ENCODE measurements at regions not wholly inside any gene's neighbourhood (a gene's known extent, or its start where the extent isn't known, plus 50 kb on each side); places are given as distances from the start of the nearest gene placed in this dataset.

GRCh38 chr5:71974165-71974564 lies 133.1 kb upstream of the MAP1B start:
- H3K36me3 ChIP-seq (ENCODE audit: insufficient read depth, low read length), result no peaks in the 10 kb centered on the region

GRCh38 chr5:71974622-71975021 lies 132.7 kb upstream of the MAP1B start:
- H3K36me3 ChIP-seq (ENCODE audit: insufficient read depth, low read length), result no peaks in the 10 kb centered on the region
- no peak overlapping the region for H3K4me3 ChIP-seq (ENCODE audit: low read length, poor library complexity, severe bottlenecking)
- no peaks in the 10 kb centered on the region for H3K9me3 ChIP-seq (ENCODE audit: insufficient read depth, low read depth, low read length)
- no peak overlapping the region for H3K4me2 ChIP-seq (ENCODE audit: low read depth, low read length, poor library complexity, severe bottlenecking)
- no peaks in the 10 kb centered on the region for H3F3A ChIP-seq (ENCODE audit: low read depth)
- no peaks in the 10 kb centered on the region for H4K20me1 ChIP-seq (ENCODE audit: insufficient read depth, low read length, poor library complexity, severe bottlenecking)
- no peaks in the 10 kb centered on the region for H3K4me1 ChIP-seq (ENCODE audit: insufficient read depth, low read length, poor library complexity, severe bottlenecking)
- TF ChIP-seq CTCF (conservative IDR thresholded peaks at IDR 0.05; ENCODE audit: low read length), result no peak
- no peak for TF ChIP-seq EZH2phosphoT487 (IDR thresholded peaks at IDR 0.05; ENCODE audit: borderline replicate concordance)
- H3K9ac ChIP-seq (ENCODE audit: low read depth, low read length, poor library complexity, severe bottlenecking), result no peak overlapping the region
- no peaks in the 10 kb centered on the region for H3K79me2 ChIP-seq (ENCODE audit: insufficient read depth, low read length)
- H3K9me2 ChIP-seq (replicated peaks; ENCODE audit: low read depth, low read length), result no peaks in the 10 kb centered on the region; the same call in 1 of the 2 replicates
- no peaks in the 10 kb centered on the region for H3K27me3 ChIP-seq (ENCODE audit: insufficient read depth, low read length, poor library complexity, severe bottlenecking)
- H2AFZ ChIP-seq (ENCODE audit: low read length), result no peak overlapping the region

More at GRCh38 chr5:71974165-71974564, 133.1 kb upstream of the MAP1B start:
- Histone ChIP-seq H3K4me3 (ENCODE audit: low read length, poor library complexity, severe bottlenecking) (no peak overlapping the region), H3F3A (ENCODE audit: low read depth) (no peaks in the 10 kb centered on the region), H3K4me2 (ENCODE audit: low read depth, low read length, poor library complexity, severe bottlenecking) (no peak overlapping the region), H2AFZ (ENCODE audit: low read length) (no peak overlapping the region), H3K79me2 (ENCODE audit: insufficient read depth, low read length) (no peaks in the 10 kb centered on the region), H3K9me2 (replicated peaks; ENCODE audit: low read depth, low read length) (no peaks in the 10 kb centered on the region; the same call in 1 of the 2 replicates), H3K27me3 (ENCODE audit: insufficient read depth, low read length, poor library complexity, severe bottlenecking) (no peaks in the 10 kb centered on the region), H3K9ac (ENCODE audit: low read depth, low read length, poor library complexity, severe bottlenecking) (no peak overlapping the region), H3K4me1 (ENCODE audit: insufficient read depth, low read length, poor library complexity, severe bottlenecking) (no peaks in the 10 kb centered on the region), H3K9me3 (ENCODE audit: insufficient read depth, low read depth, low read length) (no peaks in the 10 kb centered on the region), H4K20me1 (ENCODE audit: insufficient read depth, low read length, poor library complexity, severe bottlenecking) (no peaks in the 10 kb centered on the region)
- TF ChIP-seq CTCF (conservative IDR thresholded peaks at IDR 0.05; ENCODE audit: low read length) (no peak), EZH2phosphoT487 (IDR thresholded peaks at IDR 0.05; ENCODE audit: borderline replicate concordance) (no peak)

- Histone ChIP-seq H3K9ac (ENCODE audit: low read depth, low read length, poor library complexity, severe bottlenecking) (no peak overlapping the region), H3F3A (ENCODE audit: low read depth) (no peaks in the 10 kb centered on the region), H3K9me3 (ENCODE audit: insufficient read depth, low read depth, low read length) (no peaks in the 10 kb centered on the region), H3K4me1 (ENCODE audit: insufficient read depth, low read length, poor library complexity, severe bottlenecking) (no peaks in the 10 kb centered on the region), H2AFZ (ENCODE audit: low read length) (no peak overlapping the region), H3K4me3 (ENCODE audit: low read length, poor library complexity, severe bottlenecking) (no peak overlapping the region), H3K36me3 (ENCODE audit: insufficient read depth, low read length) (no peaks in the 10 kb centered on the region), H4K20me1 (ENCODE audit: insufficient read depth, low read length, poor library complexity, severe bottlenecking) (no peaks in the 10 kb centered on the region), H3K27me3 (ENCODE audit: insufficient read depth, low read length, poor library complexity, severe bottlenecking) (no peaks in the 10 kb centered on the region), H3K9me2 (replicated peaks; ENCODE audit: low read depth, low read length) (no peaks in the 10 kb centered on the region; the same call in 1 of the 2 replicates), H3K4me2 (ENCODE audit: low read depth, low read length, poor library complexity, severe bottlenecking) (no peak overlapping the region), H3K79me2 (ENCODE audit: insufficient read depth, low read length) (no peaks in the 10 kb centered on the region)
- TF ChIP-seq EZH2phosphoT487 (IDR thresholded peaks at IDR 0.05; ENCODE audit: borderline replicate concordance) (no peak), CTCF (conservative IDR thresholded peaks at IDR 0.05; ENCODE audit: low read length) (no peak)
Observed at GRCh38 chr5:71976449-71976848, 130.8 kb upstream of the MAP1B start.

Measured in Loucy (cell line).